Calu3 (cell line): ENCODE measurements at regions not wholly inside any gene's neighbourhood (a gene's known extent, or its start where the extent isn't known, plus 50 kb on each side); places are given as distances from the start of the nearest gene placed in this dataset.

Experiments used
- BruUV-seq: library from RNA; stranded (reverse); fragments of 400-500 nt; replicated peaks from 2 replicates; lab custom pipeline; 2021; lab: Mats Ljungman, UMichigan
- CTCF ChIA-PET: fragments of 300-600 bp; sonication (Branson Sonifier 250); formaldehyde crosslinking; loops from one replicate; lab custom pipeline; 2022; ENCODE audit warnings: antibody characterized with exemption; lab: Charles Lee
- DNase-seq: peaks from one replicate; pipeline ENCODE4 v3.0.0; 2022
- H3K27ac Mint-ChIP-seq: one replicate; pipeline ENCODE4 v1.8.0; 2022; ENCODE audit warnings: mixed read lengths; ENCODE audit not compliant: unreplicated experiment
- H3K27me3 Mint-ChIP-seq: one replicate; pipeline ENCODE4 v1.8.0; 2022; ENCODE audit warnings: mixed read lengths; ENCODE audit not compliant: unreplicated experiment
- H3K36me3 Mint-ChIP-seq: one replicate; pipeline ENCODE4 v1.8.0; 2022; ENCODE audit warnings: mild to moderate bottlenecking, moderate library complexity, mixed read lengths; ENCODE audit not compliant: insufficient read depth, unreplicated experiment
- H3K4me1 Mint-ChIP-seq: one replicate; pipeline ENCODE4 v1.8.0; 2022; ENCODE audit warnings: mild to moderate bottlenecking, low read depth, mixed read lengths; ENCODE audit not compliant: unreplicated experiment
- H3K4me3 Mint-ChIP-seq: one replicate; pipeline ENCODE4 v1.8.0; 2022; ENCODE audit warnings: mild to moderate bottlenecking, low read depth, moderate library complexity, mixed read lengths; ENCODE audit not compliant: unreplicated experiment
- H3K9me3 Mint-ChIP-seq: one replicate; pipeline ENCODE4 v1.8.0; 2022; ENCODE audit warnings: low read depth, mixed read lengths; ENCODE audit not compliant: unreplicated experiment
- CTCF ChIP-seq: fragments of 200-600 bp; IDR thresholded peaks from one replicate; pipeline ENCODE4 v1.8.0; 2022; ENCODE audit warnings: antibody characterized with exemption; ENCODE audit not compliant: unreplicated experiment
- intact Hi-C: fragments of 100-400 bp; cut with micrococcal nuclease; formaldehyde crosslinking; loops from one replicate; pipeline ENCODE4 v1.10.0; 2022; ENCODE audit not compliant: unreplicated experiment

- Mint-ChIP-seq H3K27me3 (no peaks in the 10 kb centered on the region), H3K4me1 (no peaks in the 10 kb centered on the region), H3K27ac (no peak overlapping the region), H3K4me3 (no peak overlapping the region), H3K9me3 (no peaks in the 10 kb centered on the region), H3K36me3 (no peaks in the 10 kb centered on the region)
- BruUV-seq, result no TSS peak
- CTCF ChIA-PET, result no interaction called here
- TF ChIP-seq CTCF, result no peak
- no peak for DNase-seq
- intact Hi-C loops, result no loop called here
Observed at GRCh38 chr2:142483653-142484052, 352.8 kb upstream of the LRP1B start.

GRCh38 chr2:142478206-142478605, 347.4 kb upstream of the LRP1B start:
- CTCF ChIA-PET, result no interaction called here
- H3K27ac Mint-ChIP-seq, result no peak overlapping the region
- no peaks in the 10 kb centered on the region for H3K9me3 Mint-ChIP-seq
- DNase-seq, result no peak
- BruUV-seq, result no TSS peak
- no peaks in the 10 kb centered on the region for H3K27me3 Mint-ChIP-seq
- H3K4me1 Mint-ChIP-seq, result no peaks in the 10 kb centered on the region
- TF ChIP-seq CTCF, result no peak
- no peaks in the 10 kb centered on the region for H3K36me3 Mint-ChIP-seq
- intact Hi-C loops, result no loop called here
- H3K4me3 Mint-ChIP-seq, result no peak overlapping the region

- no peaks in the 10 kb centered on the region for H3K27me3 Mint-ChIP-seq
- peaks cover 29% of the 10 kb centered on the region for H3K4me1 Mint-ChIP-seq
- H3K4me3 Mint-ChIP-seq, result no peak overlapping the region
- no peaks in the 10 kb centered on the region for H3K36me3 Mint-ChIP-seq
- CTCF ChIA-PET, result no interaction called here
- TF ChIP-seq CTCF, result no peak
- H3K9me3 Mint-ChIP-seq, result peaks cover 4% of the 10 kb centered on the region
- peak; percentile 31 for DNase-seq
- intact Hi-C loops, result loop anchor here (1.0 to 5.0 kb wide), 2 partner anchors 130 to 166 kb away; no protein-coding TSS in a partner anchor
- H3K27ac Mint-ChIP-seq, result no peak overlapping the region
- no TSS peak for BruUV-seq
Observed at GRCh38 chr2:142472382-142472781, 341.6 kb upstream of the LRP1B start.

GRCh38 chr2:142467321-142467720, 336.5 kb upstream of the LRP1B start:
- DNase-seq, result no peak
- no peak overlapping the region for H3K4me3 Mint-ChIP-seq
- no peaks in the 10 kb centered on the region for H3K27me3 Mint-ChIP-seq
- BruUV-seq, result no TSS peak
- H3K4me1 Mint-ChIP-seq, result peaks cover 30% of the 10 kb centered on the region
- H3K27ac Mint-ChIP-seq, result no peak overlapping the region
- intact Hi-C loops, result no loop called here
- no peaks in the 10 kb centered on the region for H3K36me3 Mint-ChIP-seq
- no peak for TF ChIP-seq CTCF
- CTCF ChIA-PET, result no interaction called here
- peaks cover 4% of the 10 kb centered on the region for H3K9me3 Mint-ChIP-seq
